Thoracic aorta (tissue), 2 donors: ENCODE measurements at regions not wholly inside any gene's neighbourhood (a gene's known extent, or its start where the extent isn't known, plus 50 kb on each side); places are given as distances from the start of the nearest gene placed in this dataset.

Source experiments
- ATAC-seq: fragments of 150-250 bp; one replicate; pipeline ENCODE4 v1.8.0; 2017; ENCODE audit warnings: low read depth; ENCODE audit not compliant: insufficient number of reproducible peaks, low FRiP score
- DNase-seq: peaks from one replicate; pipeline ENCODE4 v3.0.0-alpha.2; 2020; ENCODE audit warnings: low spot score
- H3K27ac ChIP-seq, 2 donors: fragments of 200-600 bp; sonication (generic); 1 replicate in 1 of 2; 2 replicates in 1 of 2; pipeline ENCODE4 v1.5.1; 2016; ENCODE audit warnings: mild to moderate bottlenecking in 2 of 2, moderate library complexity in 2 of 2
- H3K27me3 ChIP-seq: fragments of 200-600 bp; sonication (generic); replicated peaks from 2 replicates; pipeline ENCODE4 v1.6.0; 2016; ENCODE audit warnings: mild to moderate bottlenecking; ENCODE audit not compliant: insufficient read depth
- H3K36me3 ChIP-seq: fragments of 200-600 bp; sonication (generic); one replicate; pipeline ENCODE4 v1.5.1; 2016
- H3K4me1 ChIP-seq, 2 donors: fragments of 200-600 bp; sonication (generic); 1 replicate in 1 of 2; 2 replicates in 1 of 2; pipeline versions ENCODE4 v1.5.1 to v1.6.0; 2016; ENCODE audit warnings: low read depth in 2 of 2, mild to moderate bottlenecking in 1 of 2; ENCODE audit not compliant: control insufficient read depth in 1 of 2
- H3K4me3 ChIP-seq: fragments of 200-600 bp; sonication (generic); 2 replicates; pipeline ENCODE4 v1.5.1; 2016; ENCODE audit warnings: mild to moderate bottlenecking
- H3K9me3 ChIP-seq: fragments of 200-600 bp; sonication (generic); 2 replicates; pipeline ENCODE4 v1.5.1; 2016
- TF ChIP-seq, protein P1 (sequence below): fragments of 200-600 bp; sonication (generic); IDR thresholded peaks from one replicate; pipeline ENCODE4 v1.5.1; 2019; ENCODE audit warnings: antibody characterized with exemption

DNA sequence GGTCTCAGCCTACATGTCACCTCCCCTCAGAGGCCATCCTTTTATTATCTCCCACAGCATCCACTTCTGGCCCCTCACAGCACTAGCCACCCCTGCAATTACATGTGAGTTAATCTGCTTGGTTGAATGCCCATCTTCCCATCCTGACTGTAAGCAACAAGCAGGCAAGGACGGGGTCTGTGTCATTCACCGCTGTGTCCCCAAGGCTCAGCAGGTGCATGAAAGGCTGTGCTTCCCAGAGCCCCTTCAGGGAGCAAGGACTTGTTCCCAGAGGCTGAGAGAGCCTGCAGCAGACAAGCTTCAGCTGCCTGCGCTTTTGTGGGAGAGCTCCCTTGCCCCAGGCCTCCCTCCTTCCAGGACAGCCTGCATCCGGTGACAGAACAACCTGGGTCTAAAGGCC, 172.7 kb upstream of the GSC start:
- no peaks in the 10 kb centered on the region for H3K27me3 ChIP-seq
- H3K4me1 ChIP-seq: no peaks in the 10 kb centered on the region
- H3K9me3 ChIP-seq: peaks cover 2% of the 10 kb centered on the region
- no peaks in the 10 kb centered on the region for H3K36me3 ChIP-seq
- H3K4me3 ChIP-seq: no peak overlapping the region
- H3K27ac ChIP-seq: no peak overlapping the region
- TF ChIP-seq, protein P1, sequence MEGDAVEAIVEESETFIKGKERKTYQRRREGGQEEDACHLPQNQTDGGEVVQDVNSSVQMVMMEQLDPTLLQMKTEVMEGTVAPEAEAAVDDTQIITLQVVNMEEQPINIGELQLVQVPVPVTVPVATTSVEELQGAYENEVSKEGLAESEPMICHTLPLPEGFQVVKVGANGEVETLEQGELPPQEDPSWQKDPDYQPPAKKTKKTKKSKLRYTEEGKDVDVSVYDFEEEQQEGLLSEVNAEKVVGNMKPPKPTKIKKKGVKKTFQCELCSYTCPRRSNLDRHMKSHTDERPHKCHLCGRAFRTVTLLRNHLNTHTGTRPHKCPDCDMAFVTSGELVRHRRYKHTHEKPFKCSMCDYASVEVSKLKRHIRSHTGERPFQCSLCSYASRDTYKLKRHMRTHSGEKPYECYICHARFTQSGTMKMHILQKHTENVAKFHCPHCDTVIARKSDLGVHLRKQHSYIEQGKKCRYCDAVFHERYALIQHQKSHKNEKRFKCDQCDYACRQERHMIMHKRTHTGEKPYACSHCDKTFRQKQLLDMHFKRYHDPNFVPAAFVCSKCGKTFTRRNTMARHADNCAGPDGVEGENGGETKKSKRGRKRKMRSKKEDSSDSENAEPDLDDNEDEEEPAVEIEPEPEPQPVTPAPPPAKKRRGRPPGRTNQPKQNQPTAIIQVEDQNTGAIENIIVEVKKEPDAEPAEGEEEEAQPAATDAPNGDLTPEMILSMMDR: no peak
- ATAC-seq (no peak), DNase-seq (no peak)

GRCh38 chr14:94941311-94941710, 171.4 kb upstream of the GSC start:
- no peak for ATAC-seq
- H3K9me3 ChIP-seq: no peaks in the 10 kb centered on the region
- peaks cover 3 to 9% of the 10 kb centered on the region in 2 donors for H3K4me1 ChIP-seq
- no peak overlapping the region for H3K27ac ChIP-seq
- TF ChIP-seq, protein P1: no peak
- H3K4me3 ChIP-seq: no peak overlapping the region
- no peaks in the 10 kb centered on the region for H3K36me3 ChIP-seq
- DNase-seq: no peak
- no peaks in the 10 kb centered on the region for H3K27me3 ChIP-seq

DNA sequence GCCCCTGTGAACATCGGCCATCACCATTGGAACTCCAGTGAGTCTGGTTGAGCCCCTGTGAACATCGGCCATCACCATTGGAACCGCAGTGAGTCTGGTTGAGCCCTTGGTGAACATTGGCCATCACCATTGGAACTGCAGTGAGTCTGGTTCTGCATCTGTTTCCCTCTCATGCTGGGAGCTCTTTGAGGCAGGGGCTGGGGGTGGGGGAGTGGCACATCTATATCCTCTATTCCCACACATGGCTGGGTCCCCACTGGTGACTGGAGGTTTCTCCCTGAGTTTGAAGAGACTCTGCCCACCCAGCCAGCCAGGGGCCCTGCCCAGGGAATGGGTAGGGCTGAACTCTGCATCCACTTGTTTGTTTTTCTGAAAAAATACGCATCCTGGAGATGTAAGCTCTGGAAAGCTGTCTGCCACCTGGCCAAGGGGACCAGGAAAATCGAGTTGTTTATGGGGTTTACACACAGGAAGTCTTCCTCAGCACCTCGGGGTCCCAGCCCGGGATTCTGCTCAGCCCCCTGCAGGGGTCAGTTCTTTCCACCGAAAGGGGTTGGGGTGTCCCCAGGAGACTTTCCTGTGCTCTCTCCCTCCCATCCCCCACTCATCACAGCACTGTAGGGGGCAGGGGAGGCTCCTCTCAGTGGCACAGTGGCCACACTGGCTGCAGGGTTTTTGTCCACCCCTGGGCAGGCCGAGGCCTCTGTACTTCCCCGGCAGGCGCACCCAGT, 170.5 kb upstream of the GSC start:
- H3K36me3 ChIP-seq: no peaks in the 10 kb centered on the region
- TF ChIP-seq, protein P1: no peak
- H3K9me3 ChIP-seq: no peaks in the 10 kb centered on the region
- ATAC-seq: no peak
- DNase-seq: no peak
- peaks cover 3 to 9% of the 10 kb centered on the region in 2 donors for H3K4me1 ChIP-seq
- H3K4me3 ChIP-seq: no peak overlapping the region
- no peak overlapping the region for H3K27ac ChIP-seq
- no peaks in the 10 kb centered on the region for H3K27me3 ChIP-seq

DNA sequence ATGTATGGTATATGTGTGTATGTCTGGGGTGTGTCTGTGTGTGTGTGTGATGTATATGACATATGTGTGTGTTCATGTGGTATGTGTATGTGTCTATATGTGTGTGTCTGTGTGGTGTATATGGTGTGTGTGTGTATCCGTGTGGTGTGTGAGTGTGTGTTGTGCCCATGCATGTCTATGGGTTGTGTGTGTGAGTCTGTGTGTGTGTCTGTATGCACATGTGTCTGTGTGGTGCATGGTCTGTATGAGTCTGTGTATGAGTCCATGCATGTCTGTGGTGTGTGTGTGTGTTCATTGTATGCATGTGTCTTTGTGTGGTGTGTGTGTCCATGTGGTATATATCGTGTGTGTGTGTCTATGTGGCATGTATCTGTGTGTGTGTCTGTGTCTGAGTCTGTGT, 168.1 kb upstream of the GSC start:
- peaks cover 3 to 9% of the 10 kb centered on the region in 2 donors for H3K4me1 ChIP-seq
- no peaks in the 10 kb centered on the region for H3K27me3 ChIP-seq
- H3K36me3 ChIP-seq: no peaks in the 10 kb centered on the region
- no peak overlapping the region for H3K27ac ChIP-seq
- ATAC-seq (no peak), DNase-seq (no peak)
- no peak overlapping the region for H3K4me3 ChIP-seq
- no peaks in the 10 kb centered on the region for H3K9me3 ChIP-seq
- TF ChIP-seq, protein P1: no peak

DNA sequence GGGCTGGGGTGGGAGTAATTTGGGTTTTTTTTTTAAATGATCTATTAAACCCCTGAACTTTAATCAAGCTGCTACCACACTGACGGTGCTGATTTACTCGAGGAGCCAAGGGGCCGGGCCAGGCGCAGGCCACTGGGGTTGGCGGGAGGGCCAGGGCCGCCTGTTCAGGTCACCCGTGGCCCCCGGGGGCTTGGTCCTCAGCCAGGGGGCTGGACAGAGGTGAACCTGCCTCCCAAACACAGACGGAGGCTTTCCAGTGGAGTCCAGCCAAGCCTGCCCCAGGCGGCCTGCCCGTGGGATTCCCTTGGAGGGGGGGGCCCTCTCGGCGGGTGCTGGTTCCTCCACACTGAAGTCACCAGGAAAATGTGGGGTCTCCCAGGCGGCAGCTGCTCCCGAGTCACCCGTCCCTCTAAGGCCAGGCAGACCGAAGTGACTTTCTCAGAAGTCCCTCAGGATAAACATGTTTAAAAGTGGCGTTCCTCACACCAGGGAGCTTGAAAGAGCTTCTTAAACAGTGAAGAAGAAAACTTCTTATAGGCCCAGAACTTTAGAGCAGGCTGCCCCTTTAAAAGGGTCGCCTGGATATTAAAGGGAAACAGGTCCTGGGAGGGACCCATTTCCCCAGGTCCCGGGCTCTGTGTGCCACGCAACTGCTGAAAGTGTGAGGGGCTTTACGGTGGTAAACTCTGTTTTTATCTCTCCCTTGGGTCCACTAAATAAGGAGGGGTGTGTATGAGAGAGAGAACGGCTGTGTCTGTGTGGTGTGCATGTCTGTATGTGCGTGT, 167.2 kb upstream of the GSC start:
- Histone ChIP-seq H3K36me3 (no peaks in the 10 kb centered on the region), H3K9me3 (no peaks in the 10 kb centered on the region), H3K27ac (peak overlapping the region; percentile 34 to 80), H3K4me1 (peaks cover 3 to 9% of the 10 kb centered on the region in 2 donors), H3K4me3 (peak overlapping the region; percentile 73), H3K27me3 (no peaks in the 10 kb centered on the region)
- ATAC-seq: peak; percentile 31
- DNase-seq: no peak
- TF ChIP-seq, protein P1: no peak
